ENCODE measurements at regions not wholly inside any gene's neighbourhood (a gene's known extent, or its start where the extent isn't known, plus 50 kb on each side); places are given as distances from the start of the nearest gene placed in this dataset.

GRCh38 chr2:145413261-145414030, 893.5 kb upstream of the ZEB2 start:
- intact Hi-C loops (cut with micrococcal nuclease; ENCODE audit: unreplicated experiment) (no loop called here), in situ Hi-C loops (cut with HindIII; ENCODE audit: low pct_unique_long_range_greater_than_20kb, low sequenced_read_pairs) (no loop called here)
- no peak for ATAC-seq
- no peaks in the 10 kb centered on the region for H3K4me1 ChIP-seq (ENCODE audit: control insufficient read depth, insufficient read depth, low read length)
- ChIA-PET CTCF (no interaction called here), POLR2A (no interaction called here)
- DNase-seq (ENCODE audit: low read depth, low spot score) = no peak
- H3K9me3 ChIP-seq (ENCODE audit: control insufficient read depth, insufficient read depth, low read depth, low read length) = no peaks in the 10 kb centered on the region
- no peak overlapping the region for H3K4me3 ChIP-seq (ENCODE audit: low read depth in 2 of 2, low read length in 2 of 2)
- H3K36me3 ChIP-seq (ENCODE audit: control insufficient read depth, insufficient read depth, low read length) = no peaks in the 10 kb centered on the region
- no peaks in the 10 kb centered on the region for H3K27me3 ChIP-seq (ENCODE audit: control insufficient read depth, insufficient read depth, low read length)
- TF ChIP-seq POLR2AphosphoS5 (IDR thresholded peaks at IDR 0.05; ENCODE audit: low read depth, low read length) (no peak), SIN3A (IDR thresholded peaks at IDR 0.05; ENCODE audit: borderline replicate concordance, insufficient read depth, low read depth, low read length) (no peak), TCF7L2 (IDR thresholded peaks at IDR 0.05; ENCODE audit: low read depth, low read length) (no peak), CTCF (IDR thresholded peaks at IDR 0.05) (no peak), REST (IDR thresholded peaks at IDR 0.05; ENCODE audit: insufficient read depth in 1 of 2, low read depth in 2 of 2, low read length in 1 of 2) (no peak)
- H3K27ac ChIP-seq (ENCODE audit: low read length) = no peak overlapping the region
- BruUV-seq (replicated peaks) = no TSS peak

GRCh38 chr2:145412155-145412554, 892.2 kb upstream of the ZEB2 start:
- H3K9me3 ChIP-seq (ENCODE audit: control insufficient read depth, insufficient read depth, low read depth, low read length) = no peaks in the 10 kb centered on the region
- POLR2A ChIA-PET = no interaction called here
- intact Hi-C loops (cut with micrococcal nuclease; ENCODE audit: unreplicated experiment) (no loop called here), in situ Hi-C loops (cut with HindIII; ENCODE audit: low pct_unique_long_range_greater_than_20kb, low sequenced_read_pairs) (no loop called here)
- H3K4me3 ChIP-seq (ENCODE audit: low read depth in 2 of 2, low read length in 2 of 2) = no peak overlapping the region
- CTCF ChIA-PET = no interaction called here
- H3K4me1 ChIP-seq (ENCODE audit: control insufficient read depth, insufficient read depth, low read length) = no peaks in the 10 kb centered on the region
- TF ChIP-seq TCF7L2 (IDR thresholded peaks at IDR 0.05; ENCODE audit: low read depth, low read length) (no peak), POLR2AphosphoS5 (IDR thresholded peaks at IDR 0.05; ENCODE audit: low read depth, low read length) (no peak), CTCF (IDR thresholded peaks at IDR 0.05) (no peak), REST (IDR thresholded peaks at IDR 0.05; ENCODE audit: insufficient read depth in 1 of 2, low read depth in 2 of 2, low read length in 1 of 2) (no peak), SIN3A (IDR thresholded peaks at IDR 0.05; ENCODE audit: borderline replicate concordance, insufficient read depth, low read depth, low read length) (no peak)
- H3K27ac ChIP-seq (ENCODE audit: low read length) = no peak overlapping the region
- H3K27me3 ChIP-seq (ENCODE audit: control insufficient read depth, insufficient read depth, low read length) = no peaks in the 10 kb centered on the region
- no peak for DNase-seq (ENCODE audit: low read depth, low spot score)
- BruUV-seq (replicated peaks) = no TSS peak
- no peaks in the 10 kb centered on the region for H3K36me3 ChIP-seq (ENCODE audit: control insufficient read depth, insufficient read depth, low read length)
- ATAC-seq = no peak
